ENCODE measurements at regions not wholly inside any gene's neighbourhood (a gene's known extent, or its start where the extent isn't known, plus 50 kb on each side); places are given as distances from the start of the nearest gene placed in this dataset.
"Not testable (repeated sequence)": the region's sequence is repeated elsewhere in the genome, so short reads cannot be mapped to it uniquely, and the experiment has no call there.

DNA sequence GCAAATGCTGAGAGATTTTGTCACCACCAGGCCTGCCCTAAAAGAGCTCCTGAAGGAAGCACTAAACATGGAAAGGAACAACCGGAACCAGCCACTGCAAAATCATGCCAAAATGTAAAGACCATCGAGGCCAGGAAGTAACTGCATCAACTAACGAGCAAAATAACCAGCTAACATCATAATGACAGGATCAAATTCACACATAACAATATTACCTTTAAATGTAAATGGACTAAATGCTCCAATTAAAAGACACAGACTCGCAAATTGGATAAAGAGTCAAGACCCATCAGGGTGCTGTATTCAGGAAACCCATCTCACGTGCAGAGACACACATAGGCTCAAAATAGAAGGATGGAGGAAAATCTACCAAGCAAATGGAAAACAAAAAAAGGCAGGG is 387.2 kb upstream of the FAR2 start:
- H3K27ac Mint-ChIP-seq; H3K4me2 ChIP-seq (ENCODE audit: insufficient read depth, insufficient read length, low read length); DNase-seq; H3K4me1 ChIP-seq (ENCODE audit: insufficient read depth, low read length); H3K14ac ChIP-seq (ENCODE audit: insufficient read depth, low read length); H3K18ac ChIP-seq (ENCODE audit: insufficient read length, low read depth, low read length); H3K4me3 Mint-ChIP-seq; H2BK120ac ChIP-seq (ENCODE audit: low read depth, low read length, poor library complexity, severe bottlenecking); H4K8ac ChIP-seq (replicated peaks; ENCODE audit: insufficient read length, low read depth, low read length); H4K5ac ChIP-seq (ENCODE audit: insufficient read length, low read depth, low read length); H3K79me1 ChIP-seq (ENCODE audit: insufficient read depth, low read depth, low read length, poor library complexity, severe bottlenecking); H2BK5ac ChIP-seq (ENCODE audit: insufficient read length, low read length); H3K56ac ChIP-seq (ENCODE audit: insufficient read length, low read depth, low read length); H3K9me3 ChIP-seq (ENCODE audit: control insufficient read depth, low read depth, low read length); H3K9ac ChIP-seq (ENCODE audit: extremely low read depth, insufficient read length, low read length); H3K23me2 ChIP-seq (ENCODE audit: insufficient read length, low read depth, low read length, poor library complexity, severe bottlenecking); H4K91ac ChIP-seq (ENCODE audit: insufficient read length, low read depth, low read length); H2BK12ac ChIP-seq (ENCODE audit: insufficient read length, low read depth, low read length); H3K79me2 ChIP-seq (ENCODE audit: insufficient read depth, low read length); H2AFZ ChIP-seq (ENCODE audit: low read length); H3T11ph ChIP-seq (ENCODE audit: low read length); H3K23ac ChIP-seq (ENCODE audit: insufficient read length, low read depth, low read length); H3K27me3 ChIP-seq (ENCODE audit: insufficient read depth, low read length); H2BK20ac ChIP-seq (ENCODE audit: low read depth, low read length, poor library complexity, severe bottlenecking); H3K27me3 Mint-ChIP-seq (ENCODE audit: low read depth); H2BK15ac ChIP-seq (ENCODE audit: low read depth, low read length); H3K4ac ChIP-seq (ENCODE audit: low read depth, low read length); H2AK5ac ChIP-seq (ENCODE audit: insufficient read length, low read length); H3K27ac ChIP-seq (ENCODE audit: insufficient read length, low read depth, low read length); H4K20me1 ChIP-seq (ENCODE audit: control insufficient read depth, insufficient read depth, insufficient read length): not testable (repeated sequence)
- Mint-ChIP-seq H3K4me1 (peaks cover 15 to 20% of the 10 kb centered on the region in 2 experiments), H3K9me3 (peaks cover 31 to 35% of the 10 kb centered on the region in 2 experiments), H3K36me3 (ENCODE audit: insufficient read depth in 1 of 3, low read depth in 3 of 3) (peaks cover 20 to 45% (median 28%) of the 10 kb centered on the region in 3 experiments)
- WGBS (ENCODE audit: extremely low coverage, insufficient read length, low lambda C conversion rate) = no CpG with 5 or more reads among the region's 5 CpGs

All from H9 (cell line).